H1 (cell line): ENCODE measurements at regions not wholly inside any gene's neighbourhood (a gene's known extent, or its start where the extent isn't known, plus 50 kb on each side); places are given as distances from the start of the nearest gene placed in this dataset.

Experiments used
- CTCF ChIA-PET: fragments of 300-600 bp; sonication (Branson Sonifier 250); formaldehyde crosslinking; loops from one replicate; lab custom pipeline; 2021; ENCODE audit not compliant: partially characterized antibody; lab: Charles Lee
- POLR2A ChIA-PET: fragments of 300-600 bp; sonication (Branson Sonifier 250); formaldehyde crosslinking; loops from one replicate; lab custom pipeline; 2021; ENCODE audit warnings: inconsistent platforms; ENCODE audit not compliant: partially characterized antibody; lab: Charles Lee
- DNase-seq, 2 experiments: peaks; one replicate each; pipeline versions ENCODE4 v3.0.0 to v3.0.0-alpha.2; 2010 to 2022; ENCODE audit warnings: low spot score in 2 of 2, low read depth in 1 of 2, mixed read lengths in 1 of 2
- FAIRE-seq: peaks from 2 replicates; lab custom pipeline; 2011; peaks lifted over from hg19 to GRCh38; lab: Jason Lieb, UNC
- H2AFZ ChIP-seq: 2 replicates; pipeline ENCODE4 v1.8.1; 2012; ENCODE audit warnings: low read length, inconsistent platforms
- H2AK5ac ChIP-seq: 2 replicates; pipeline ENCODE4 v1.6.1; 2013; ENCODE audit warnings: low read depth, low read length
- H2BK120ac ChIP-seq: replicated peaks from 2 replicates; pipeline ENCODE3; 2013; ENCODE audit warnings: low read depth, low read length, inconsistent platforms
- H2BK12ac ChIP-seq: 2 replicates; pipeline ENCODE4 v1.6.1; 2013; ENCODE audit warnings: low read depth, low read length
- H2BK15ac ChIP-seq: 2 replicates; pipeline ENCODE4 v1.6.1; 2013; ENCODE audit warnings: low read length
- H2BK20ac ChIP-seq: 2 replicates; pipeline ENCODE4 v1.6.1; 2013; ENCODE audit warnings: low read length
- H2BK5ac ChIP-seq: 2 replicates; pipeline ENCODE4 v1.6.1; 2013; ENCODE audit warnings: low read depth, low read length
- H3K14ac ChIP-seq: 2 replicates; pipeline ENCODE4 v1.6.1; 2013; ENCODE audit warnings: inconsistent platforms; ENCODE audit not compliant: insufficient read length
- H3K18ac ChIP-seq: 2 replicates; pipeline ENCODE4 v1.6.1; 2013; ENCODE audit warnings: low read length; ENCODE audit errors: extremely low read depth
- H3K23ac ChIP-seq: 2 replicates; pipeline ENCODE4 v1.6.1; 2013; ENCODE audit warnings: inconsistent platforms; ENCODE audit not compliant: insufficient read length
- H3K23me2 ChIP-seq: 2 replicates; pipeline ENCODE4 v1.6.1; 2013; ENCODE audit warnings: low read depth, low read length
- H3K27ac ChIP-seq: 2 replicates; pipeline ENCODE4 v1.6.1; 2011; ENCODE audit warnings: low read depth, low read length, inconsistent platforms
- H3K27me3 ChIP-seq, 4 experiments: replicated peaks in 1 of 4; 1 replicate in 1 of 4; 2 replicates in 3 of 4; pipeline versions ENCODE4 v1.6.1 to v1.8.1; 2011 to 2013; ENCODE audit warnings: low read length in 3 of 4, mild to moderate bottlenecking in 3 of 4, inconsistent platforms in 2 of 4, mixed read lengths in 2 of 4, moderate library complexity in 1 of 4; ENCODE audit not compliant: control insufficient read depth in 3 of 4, insufficient read depth in 3 of 4; ENCODE audit errors: extremely low read depth in 1 of 4
- H3K36me3 ChIP-seq, 4 experiments: 2 replicates each; pipeline versions ENCODE4 v1.6.1 to v1.8.1; 2011 to 2013; ENCODE audit warnings: mild to moderate bottlenecking in 4 of 4, low read length in 3 of 4, moderate library complexity in 2 of 4, control low read depth in 1 of 4, inconsistent platforms in 1 of 4; ENCODE audit not compliant: insufficient read depth in 4 of 4, control insufficient read depth in 2 of 4
- H3K4ac ChIP-seq: replicated peaks from 2 replicates; pipeline ENCODE3; 2013; ENCODE audit warnings: low read length, low read depth, mixed read lengths, inconsistent platforms; ENCODE audit not compliant: insufficient read length
- H3K4me1 ChIP-seq, 4 experiments: replicated peaks in 1 of 4; 1 replicate in 1 of 4; 2 replicates in 3 of 4; pipeline versions ENCODE4 v1.6.1 to v1.8.1; 2011 to 2013; ENCODE audit warnings: low read length in 3 of 4, inconsistent platforms in 2 of 4, mixed read lengths in 1 of 4; ENCODE audit not compliant: insufficient read depth in 4 of 4, control insufficient read depth in 3 of 4
- H3K4me2 ChIP-seq, 2 experiments: 2 replicates each; pipeline versions ENCODE4 v1.6.1 to v1.8.1; 2011 to 2013; ENCODE audit warnings: low read depth in 2 of 2, low read length in 2 of 2, control low read depth in 1 of 2, inconsistent platforms in 1 of 2, mild to moderate bottlenecking in 1 of 2; ENCODE audit not compliant: insufficient read depth in 1 of 2
- H3K4me3 ChIP-seq, 4 experiments: fragments of 200-600, 300-600 bp in 1 of 4; sonication (generic), shearing (Covaris generic), sonication (Bioruptor Twin) in 1 of 4; 2 replicates each; pipeline versions ENCODE4 v1.5.1 to v1.8.1; 2011 to 2016; ENCODE audit warnings: low read length in 4 of 4, low read depth in 3 of 4, control low read depth in 2 of 4, inconsistent platforms in 2 of 4, mild to moderate bottlenecking in 2 of 4, mixed read lengths in 1 of 4, moderate library complexity in 1 of 4; ENCODE audit not compliant: insufficient read depth in 2 of 4; ENCODE audit errors: extremely low read depth in 1 of 4
- H3K56ac ChIP-seq: replicated peaks from 2 replicates; pipeline ENCODE3; 2013; ENCODE audit warnings: low read depth, mild to moderate bottlenecking, mixed read lengths, low read length, inconsistent platforms; ENCODE audit not compliant: insufficient read length
- H3K79me1 ChIP-seq: 2 replicates; pipeline ENCODE4 v1.6.1; 2013; ENCODE audit warnings: low read depth, low read length, control low read depth
- H3K79me2 ChIP-seq, 2 experiments: 2 replicates each; pipeline versions ENCODE4 v1.6.1 to v1.8.1; 2012 to 2013; ENCODE audit warnings: low read length in 2 of 2, mild to moderate bottlenecking in 2 of 2, inconsistent platforms in 1 of 2; ENCODE audit not compliant: insufficient read depth in 2 of 2, control insufficient read depth in 1 of 2
- H3K9ac ChIP-seq, 4 experiments: replicated peaks in 1 of 4; 1 replicate in 1 of 4; 2 replicates in 3 of 4; pipeline versions ENCODE4 v1.6.1 to v1.8.1; 2011 to 2013; ENCODE audit warnings: low read depth in 3 of 4, low read length in 3 of 4, control low read depth in 2 of 4, mild to moderate bottlenecking in 2 of 4, moderate library complexity in 2 of 4, inconsistent platforms in 1 of 4; ENCODE audit errors: extremely low read depth in 1 of 4
- H3K9me3 ChIP-seq, 2 experiments: 2 replicates each; pipeline versions ENCODE4 v1.6.1 to v1.8.1; 2012 to 2013; ENCODE audit warnings: mild to moderate bottlenecking in 2 of 2, moderate library complexity in 2 of 2, control low read depth in 1 of 2, inconsistent platforms in 1 of 2, low read depth in 1 of 2, low read length in 1 of 2, mixed read lengths in 1 of 2; ENCODE audit not compliant: insufficient read depth in 2 of 2
- H4K20me1 ChIP-seq, 2 experiments: replicated peaks in 1 of 2; 2 replicates each; pipeline versions ENCODE3 to v1.8.1; 2011 to 2013; ENCODE audit warnings: inconsistent platforms in 2 of 2, low read length in 2 of 2, mild to moderate bottlenecking in 1 of 2; ENCODE audit not compliant: insufficient read depth in 2 of 2, control insufficient read depth in 1 of 2
- H4K5ac ChIP-seq: 2 replicates; pipeline ENCODE4 v1.6.1; 2013; ENCODE audit warnings: low read length, low read depth, mixed read lengths, inconsistent platforms; ENCODE audit not compliant: insufficient read length
- H4K8ac ChIP-seq: 2 replicates; pipeline ENCODE4 v1.8.0; 2013; ENCODE audit warnings: mild to moderate bottlenecking, moderate library complexity, low read length, inconsistent platforms; ENCODE audit not compliant: insufficient read depth; ENCODE audit errors: extremely low read depth
- H4K91ac ChIP-seq: replicated peaks from 2 replicates; pipeline ENCODE3; 2013; ENCODE audit warnings: low read length, mixed read lengths, inconsistent platforms; ENCODE audit not compliant: insufficient read length
- ATF3 ChIP-seq: IDR thresholded peaks from 2 replicates; pipeline ENCODE4 v1.6.1; 2011; ENCODE audit warnings: low read depth, mild to moderate bottlenecking, low read length; ENCODE audit not compliant: insufficient read depth
- BRCA1 ChIP-seq: IDR thresholded peaks from 2 replicates; pipeline ENCODE4 v1.6.1; 2012; ENCODE audit warnings: low read depth, low read length, improper control_type of control experiment
- CEBPB ChIP-seq: IDR thresholded peaks from 2 replicates; pipeline ENCODE4 v1.6.1; 2012; ENCODE audit warnings: low read depth, low read length
- E2F6 ChIP-seq: IDR thresholded peaks from 2 replicates; pipeline ENCODE4 v1.6.1; 2012; ENCODE audit warnings: inconsistent platforms
- EGR1 ChIP-seq: IDR thresholded peaks from 2 replicates; pipeline ENCODE4 v1.6.1; 2011; ENCODE audit warnings: low read depth, low read length, borderline replicate concordance
- GABPA ChIP-seq: IDR thresholded peaks from 2 replicates; pipeline ENCODE4 v1.6.1; 2011; ENCODE audit warnings: mild to moderate bottlenecking, low read length, moderate library complexity, borderline replicate concordance; ENCODE audit not compliant: insufficient read depth
- GTF2F1 ChIP-seq: IDR thresholded peaks from 2 replicates; pipeline ENCODE4 v1.6.1; 2012; ENCODE audit warnings: low read depth, low read length, improper control_type of control experiment, borderline replicate concordance
- SP4 ChIP-seq: IDR thresholded peaks from 2 replicates; pipeline ENCODE4 v1.6.1; 2012; ENCODE audit warnings: low read length, inconsistent platforms
- SRF ChIP-seq: IDR thresholded peaks from 2 replicates; pipeline ENCODE4 v1.6.1; 2011; ENCODE audit warnings: mild to moderate bottlenecking, low read depth, low read length, moderate library complexity
- SUZ12 ChIP-seq: fragments of 200-600 bp; sonication (generic); IDR thresholded peaks from 2 replicates; pipeline ENCODE4 v1.6.1; 2012; ENCODE audit warnings: mild to moderate bottlenecking, inconsistent platforms, low read length, moderate library complexity, mixed read lengths
- WGBS, 2 experiments: shearing (Covaris generic) in 1 of 2; methylation state at CpG; one replicate each; pipeline versions ENCODE4 v1.1.6 to v1.1.7; 2013 to 2015; ENCODE audit warnings: low lambda C conversion rate in 2 of 2, mixed read lengths in 2 of 2, inconsistent platforms in 1 of 2, low coverage in 1 of 2, missing lambda C conversion rate in 1 of 2; ENCODE audit not compliant: insufficient replicate concordance in 2 of 2, insufficient coverage in 1 of 2, insufficient read length in 1 of 2; ENCODE audit errors: extremely low coverage in 1 of 2, missing lambda C conversion rate in 1 of 2; 5-methylcytosine and 5-hydroxymethylcytosine counted together

GRCh38 chrX:109902665-109903064 lies 100.2 kb upstream of the TMEM164 start:
- Histone ChIP-seq H3K4me2 (no peak overlapping the region), H3K4ac (no peak overlapping the region), H2AFZ (no peak overlapping the region), H2AK5ac (no peak overlapping the region), H3K9me3 (peaks cover 0 to 4% of the 10 kb centered on the region in 2 experiments; a peak in 1 of 4 replicates), H3K56ac (no peak overlapping the region), H4K91ac (no peak overlapping the region), H3K27ac (no peak overlapping the region), H3K79me2 (no peaks in the 10 kb centered on the region), H2BK15ac (no peak overlapping the region), H3K9ac (no peak overlapping the region), H4K20me1 (no peaks in the 10 kb centered on the region), H3K4me3 (no peak overlapping the region), H3K23ac (no peak overlapping the region), H2BK20ac (no peak overlapping the region), H3K4me1 (no peaks in the 10 kb centered on the region), H4K8ac (no peak overlapping the region), H3K14ac (no peak overlapping the region), H3K79me1 (no peaks in the 10 kb centered on the region), H3K36me3 (no peaks in the 10 kb centered on the region), H2BK12ac (no peak overlapping the region), H2BK5ac (no peak overlapping the region), H2BK120ac (no peak overlapping the region), H3K23me2 (no peaks in the 10 kb centered on the region), H3K27me3 (no peaks in the 10 kb centered on the region), H4K5ac (no peak overlapping the region), H3K18ac (no peak overlapping the region)
- no peak for DNase-seq
- FAIRE-seq, result no peak
- TF ChIP-seq SUZ12, result no peak
- no peak for TF ChIP-seq E2F6
- TF ChIP-seq EGR1, result no peak
- no peak for TF ChIP-seq BRCA1
- no peak for TF ChIP-seq GABPA
- TF ChIP-seq GTF2F1, result no peak
- TF ChIP-seq CEBPB, result no peak
- no peak for TF ChIP-seq SP4
- TF ChIP-seq ATF3, result no peak
- TF ChIP-seq SRF, result no peak
- POLR2A ChIA-PET, result no interaction called here
- WGBS, 2 experiments, result 89% methylated on average over 4 of the region's 4 CpGs; no CpG with 5 or more reads in 1 of the 2 experiments
- CTCF ChIA-PET, result interaction anchor here (0.6 to 1.6 kb wide), 2 partner anchors 12 to 1295 kb away, joined by 3 to 6 read pairs; no protein-coding TSS in a partner anchor
